ENCODE measurements at regions not wholly inside any gene's neighbourhood (a gene's known extent, or its start where the extent isn't known, plus 50 kb on each side); places are given as distances from the start of the nearest gene placed in this dataset.

DNA sequence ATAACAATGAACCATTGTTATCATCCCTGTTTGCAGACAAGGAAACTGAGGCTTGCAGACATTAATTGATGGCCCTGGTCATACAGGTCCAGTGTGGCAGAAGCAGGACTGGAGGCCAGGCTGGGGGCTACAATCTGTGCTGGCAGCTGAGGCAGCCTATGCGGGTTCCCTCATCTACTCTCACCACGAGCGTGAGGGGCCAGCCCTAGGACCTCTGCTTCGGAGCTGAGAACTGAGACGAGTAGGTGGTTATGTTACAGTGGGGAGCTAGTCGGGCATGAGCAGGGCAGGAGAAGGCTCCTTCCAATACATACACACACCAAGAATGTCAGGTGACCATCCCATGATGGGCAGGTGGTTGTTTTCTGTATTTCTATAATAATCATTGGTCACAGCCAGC is 82.2 kb upstream of the ASB18 start:
- TF ChIP-seq, protein P1, sequence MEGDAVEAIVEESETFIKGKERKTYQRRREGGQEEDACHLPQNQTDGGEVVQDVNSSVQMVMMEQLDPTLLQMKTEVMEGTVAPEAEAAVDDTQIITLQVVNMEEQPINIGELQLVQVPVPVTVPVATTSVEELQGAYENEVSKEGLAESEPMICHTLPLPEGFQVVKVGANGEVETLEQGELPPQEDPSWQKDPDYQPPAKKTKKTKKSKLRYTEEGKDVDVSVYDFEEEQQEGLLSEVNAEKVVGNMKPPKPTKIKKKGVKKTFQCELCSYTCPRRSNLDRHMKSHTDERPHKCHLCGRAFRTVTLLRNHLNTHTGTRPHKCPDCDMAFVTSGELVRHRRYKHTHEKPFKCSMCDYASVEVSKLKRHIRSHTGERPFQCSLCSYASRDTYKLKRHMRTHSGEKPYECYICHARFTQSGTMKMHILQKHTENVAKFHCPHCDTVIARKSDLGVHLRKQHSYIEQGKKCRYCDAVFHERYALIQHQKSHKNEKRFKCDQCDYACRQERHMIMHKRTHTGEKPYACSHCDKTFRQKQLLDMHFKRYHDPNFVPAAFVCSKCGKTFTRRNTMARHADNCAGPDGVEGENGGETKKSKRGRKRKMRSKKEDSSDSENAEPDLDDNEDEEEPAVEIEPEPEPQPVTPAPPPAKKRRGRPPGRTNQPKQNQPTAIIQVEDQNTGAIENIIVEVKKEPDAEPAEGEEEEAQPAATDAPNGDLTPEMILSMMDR (IDR thresholded peaks at IDR 0.05): no peak
- no peak for TF ChIP-seq POLR2A (IDR thresholded peaks at IDR 0.05)

Measured in thyroid gland (tissue), 4 donors.